Pancreas (tissue), 10 donors: ENCODE measurements at regions not wholly inside any gene's neighbourhood (a gene's known extent, or its start where the extent isn't known, plus 50 kb on each side); places are given as distances from the start of the nearest gene placed in this dataset.

ENCODE experiments used
- ATAC-seq, 4 donors: fragments of 200-7000 bp; cut with Tn5 transposase; one replicate each; pipeline versions ENCODE4 v1.8.0 to v1.9.1; 2020; ENCODE audit warnings: mild to moderate bottlenecking in 4 of 4, moderate library complexity in 4 of 4
- DNase-seq, 6 donors: peaks; one replicate each; pipeline ENCODE4 v3.0.0-alpha.2; 2020
- FAIRE-seq: peaks from 2 replicates; lab custom pipeline; 2012; peaks lifted over from hg19 to GRCh38; lab: Jason Lieb, UNC
- H3K27ac ChIP-seq, 4 donors: fragments of 200-600 bp; sonication (generic); 1 replicate in 3 of 4; 2 replicates in 1 of 4; pipeline versions ENCODE4 v1.5.0 to v1.8.0; 2020
- H3K27me3 ChIP-seq, 4 donors: fragments of 200-600 bp; one replicate each; pipeline ENCODE4 v1.8.0; 2021
- H3K36me3 ChIP-seq, 3 donors: fragments of 200-600 bp; sonication (generic) in 1 of 3; one replicate each; pipeline versions ENCODE4 v1.5.0 to v1.8.0; 2020 to 2021
- H3K4me1 ChIP-seq, 3 donors: fragments of 200-600 bp; one replicate each; pipeline ENCODE4 v1.8.0; 2021
- H3K4me3 ChIP-seq, 4 donors: fragments of 200-600 bp; sonication (generic) in 2 of 4; one replicate each; pipeline versions ENCODE4 v1.5.0 to v1.8.0; 2020 to 2021
- H3K9me3 ChIP-seq, 4 donors: fragments of 200-600 bp; one replicate each; pipeline ENCODE4 v1.8.0; 2021
- CTCF ChIP-seq, 4 donors: fragments of 200-600 bp; sonication (generic) in 3 of 4; IDR thresholded peaks; one replicate each; pipeline versions ENCODE4 v1.5.0 to v1.8.0; 2021; ENCODE audit warnings: antibody characterized with exemption in 4 of 4
- WGBS, 2 donors: extraction: QIAGEN DNeasy Blood & Tissue Kit; methylation state at CpG; one replicate each; pipeline ENCODE4 v1.1.7; 2013; 5-methylcytosine and 5-hydroxymethylcytosine counted together
- intact Hi-C, 3 donors: fragments of 100-400 bp; cut with DNase I; formaldehyde crosslinking; loops; one replicate each; pipeline versions ENCODE4 v1.11.1 to v1.14.2; 2022
- donor health status: healthy with polysubstance abuse.
- donor health status: DM: no; HTN: no; CAD: no; lungs with moderate emphysema.
- donor health status: DM: no; HTN: no; CAD: no.
- donor health status: control.
- donor health status: control.
- donor health status: Bipolar disorder and iron deficiency.
- donor health status: DM: yes; HTN: yes; CAD: no.
- donor health status: DM: no; HTN: no; CAD: no.
- donor health status: DM: no; HTN: no; CAD: no.
- donor health status: DM: yes; HTN: yes; CAD: no.

- Histone ChIP-seq H3K27ac (no peak overlapping the region), H3K4me3 (no peak overlapping the region), H3K4me1 (no peaks in the 10 kb centered on the region), H3K36me3 (no peaks in the 10 kb centered on the region), H3K9me3 (no peaks in the 10 kb centered on the region), H3K27me3 (no peaks in the 10 kb centered on the region)
- TF ChIP-seq CTCF (IDR thresholded peaks at IDR 0.05) = no peak
- WGBS, 2 donors = 51 to 52% methylated on average over 10 of the region's 10 CpGs
- ATAC-seq = no peak
- DNase-seq = peak in 1 of 6 donors; percentile 21
- no peak for FAIRE-seq
- intact Hi-C loops = no loop called here
Measured at GRCh38 chr22:35475545-35475944, 65.1 kb upstream of the RASD2 start.

GRCh38 chr22:35476341-35476740 is 64.3 kb upstream of the RASD2 start:
- no peak for DNase-seq
- no peak for FAIRE-seq
- Histone ChIP-seq H3K27ac (no peak overlapping the region), H3K4me1 (no peaks in the 10 kb centered on the region), H3K9me3 (no peaks in the 10 kb centered on the region), H3K27me3 (no peaks in the 10 kb centered on the region), H3K36me3 (no peaks in the 10 kb centered on the region), H3K4me3 (no peak overlapping the region)
- 83 to 91% methylated on average over 11 of the region's 11 CpGs for WGBS, 2 donors
- ATAC-seq = no peak
- intact Hi-C loops = no loop called here
- TF ChIP-seq CTCF (IDR thresholded peaks at IDR 0.05) = no peak

DNA sequence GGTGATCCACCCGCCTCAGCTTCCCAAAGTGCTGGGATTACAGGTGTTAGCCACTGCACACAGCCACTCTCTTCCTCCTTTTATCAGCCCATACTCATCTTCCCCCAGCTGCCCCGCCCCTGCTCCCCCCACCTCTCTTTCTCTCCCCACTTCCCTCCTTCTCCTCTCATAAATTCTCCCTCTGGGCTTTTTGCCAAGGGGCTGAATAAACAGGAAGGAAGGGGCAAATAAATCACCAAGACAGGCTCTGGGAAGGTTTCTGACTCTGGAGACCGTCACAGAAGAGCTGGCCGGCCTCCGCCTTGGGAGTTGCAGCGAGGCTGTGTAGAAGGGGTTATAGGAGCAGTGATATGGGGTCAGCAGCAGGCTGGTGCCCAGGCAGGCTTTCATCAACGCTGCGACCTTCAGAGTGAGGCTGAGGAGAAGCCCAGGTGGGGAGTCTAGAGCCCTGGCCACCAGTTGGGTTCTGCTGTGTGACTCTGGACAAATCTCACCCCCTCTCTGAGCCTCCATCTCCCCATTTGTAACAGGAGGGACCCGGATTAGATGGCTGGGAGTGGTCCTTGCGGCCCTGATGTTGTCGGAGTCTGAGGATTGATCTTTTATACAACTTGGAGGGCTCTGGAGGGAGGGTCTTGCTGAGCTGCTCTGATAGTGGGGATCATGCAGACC is 62.6 kb upstream of the RASD2 start:
- WGBS, 2 donors = 26 to 30% methylated on average over 11 of the region's 11 CpGs
- H3K36me3 ChIP-seq = no peaks in the 10 kb centered on the region
- intact Hi-C loops = no loop called here
- no peak for TF ChIP-seq CTCF (IDR thresholded peaks at IDR 0.05)
- no peak for FAIRE-seq
- peak in 4 of 6 donors; percentile 41 to 46 (median 42) for DNase-seq
- H3K27ac ChIP-seq = no peak overlapping the region
- ATAC-seq = peak; percentile 46 to 81 (median 72)
- H3K4me3 ChIP-seq = no peak overlapping the region
- H3K9me3 ChIP-seq = no peaks in the 10 kb centered on the region
- no peaks in the 10 kb centered on the region for H3K4me1 ChIP-seq
- no peaks in the 10 kb centered on the region for H3K27me3 ChIP-seq

DNA sequence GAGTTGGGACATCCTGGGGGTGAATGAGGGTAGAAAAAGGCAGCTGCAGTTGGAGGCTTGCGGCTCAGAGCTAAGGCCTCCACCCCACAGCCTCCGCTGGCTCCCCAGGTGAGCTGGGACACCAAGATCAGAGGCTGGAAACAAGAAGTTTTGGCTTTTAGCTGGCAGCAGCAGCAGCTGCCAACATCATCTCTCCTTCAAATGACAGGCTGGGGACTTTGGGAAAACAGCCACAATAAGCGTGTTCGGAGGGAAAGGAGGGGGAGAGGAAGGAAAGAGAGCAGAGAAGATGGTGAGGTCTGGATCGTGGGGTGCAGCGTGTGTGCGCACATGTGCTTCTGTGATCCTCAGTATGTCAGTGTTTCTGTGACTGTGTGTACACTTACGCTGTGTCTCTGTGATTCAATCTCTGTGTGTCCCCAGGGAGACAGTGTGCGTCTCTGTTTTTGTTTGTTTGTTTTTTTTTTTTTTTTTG is 62.0 kb upstream of the RASD2 start:
- Histone ChIP-seq H3K27ac (no peak overlapping the region), H3K36me3 (no peaks in the 10 kb centered on the region), H3K4me3 (no peak overlapping the region), H3K27me3 (no peaks in the 10 kb centered on the region), H3K9me3 (no peaks in the 10 kb centered on the region), H3K4me1 (no peaks in the 10 kb centered on the region)
- 77 to 80% methylated on average over 9 of the region's 9 CpGs for WGBS, 2 donors
- TF ChIP-seq CTCF (IDR thresholded peaks at IDR 0.05) = no peak
- intact Hi-C loops = no loop called here
- DNase-seq = no peak
- no peak for ATAC-seq
- FAIRE-seq = no peak

GRCh38 chr22:35479359-35479758 is 61.3 kb upstream of the RASD2 start:
- Histone ChIP-seq H3K27me3 (no peaks in the 10 kb centered on the region), H3K36me3 (no peaks in the 10 kb centered on the region), H3K4me1 (no peaks in the 10 kb centered on the region), H3K4me3 (no peak overlapping the region), H3K9me3 (no peaks in the 10 kb centered on the region), H3K27ac (no peak overlapping the region)
- FAIRE-seq (no peak), ATAC-seq (no peak), DNase-seq (peak in 1 of 6 donors; percentile 12)
- 81 to 87% methylated on average over 9 of the region's 9 CpGs for WGBS, 2 donors
- TF ChIP-seq CTCF (IDR thresholded peaks at IDR 0.05) = no peak
- intact Hi-C loops = no loop called here
